ENCODE measurements at regions not wholly inside any gene's neighbourhood (a gene's known extent, or its start where the extent isn't known, plus 50 kb on each side); places are given as distances from the start of the nearest gene placed in this dataset.

GRCh38 chr16:9238346-9238745 lies 146.9 kb downstream of the HAPSTR1 start:
- 86 to 100% methylated on average over 1 of the region's 1 CpG for WGBS, 2 experiments
- no peak overlapping the region for H3K4me3 ChIP-seq (ENCODE audit: insufficient read depth, low read depth, low read length)
- no peaks in the 10 kb centered on the region for H3K27me3 ChIP-seq (ENCODE audit: control insufficient read depth, insufficient read depth, low read length, poor library complexity, severe bottlenecking)
- no peaks in the 10 kb centered on the region for H3K36me3 ChIP-seq (ENCODE audit: control insufficient read depth, insufficient read depth, low read length)
- no peaks in the 10 kb centered on the region for H3K9me3 ChIP-seq (ENCODE audit: control insufficient read depth, low read length)
- no peak overlapping the region for H3K27ac ChIP-seq (ENCODE audit: insufficient read depth, low read depth, low read length, poor library complexity, severe bottlenecking)
- no peaks in the 10 kb centered on the region for H3K4me1 ChIP-seq (ENCODE audit: control insufficient read depth, insufficient read depth, low read length)

GRCh38 chr16:9241177-9241576 lies 149.7 kb downstream of the HAPSTR1 start:
- Histone ChIP-seq H3K4me3 (ENCODE audit: insufficient read depth, low read depth, low read length) (no peak overlapping the region), H3K4me1 (ENCODE audit: control insufficient read depth, insufficient read depth, low read length) (no peaks in the 10 kb centered on the region), H3K36me3 (ENCODE audit: control insufficient read depth, insufficient read depth, low read length) (no peaks in the 10 kb centered on the region), H3K9me3 (ENCODE audit: control insufficient read depth, low read length) (no peaks in the 10 kb centered on the region), H3K27ac (ENCODE audit: insufficient read depth, low read depth, low read length, poor library complexity, severe bottlenecking) (no peak overlapping the region), H3K27me3 (ENCODE audit: control insufficient read depth, insufficient read depth, low read length, poor library complexity, severe bottlenecking) (no peaks in the 10 kb centered on the region)

GRCh38 chr16:9248162-9248561 lies 156.7 kb downstream of the HAPSTR1 start:
- no peak overlapping the region for H3K27ac ChIP-seq (ENCODE audit: insufficient read depth, low read depth, low read length, poor library complexity, severe bottlenecking)
- no peaks in the 10 kb centered on the region for H3K36me3 ChIP-seq (ENCODE audit: control insufficient read depth, insufficient read depth, low read length)
- no peak overlapping the region for H3K4me3 ChIP-seq (ENCODE audit: insufficient read depth, low read depth, low read length)
- no peaks in the 10 kb centered on the region for H3K4me1 ChIP-seq (ENCODE audit: control insufficient read depth, insufficient read depth, low read length)
- no peaks in the 10 kb centered on the region for H3K9me3 ChIP-seq (ENCODE audit: control insufficient read depth, low read length)
- 19 to 49% methylated on average over 1 to 2 of the region's 2 CpGs for WGBS, 2 experiments
- H3K27me3 ChIP-seq (ENCODE audit: control insufficient read depth, insufficient read depth, low read length, poor library complexity, severe bottlenecking): no peaks in the 10 kb centered on the region

- 97 to 100% methylated on average over 3 to 4 of the region's 4 CpGs for WGBS, 2 experiments
- Histone ChIP-seq H3K4me1 (ENCODE audit: control insufficient read depth, insufficient read depth, low read length) (no peaks in the 10 kb centered on the region), H3K4me3 (ENCODE audit: insufficient read depth, low read depth, low read length) (no peak overlapping the region), H3K36me3 (ENCODE audit: control insufficient read depth, insufficient read depth, low read length) (no peaks in the 10 kb centered on the region), H3K9me3 (ENCODE audit: control insufficient read depth, low read length) (peaks cover under 1% of the 10 kb centered on the region), H3K27me3 (ENCODE audit: control insufficient read depth, insufficient read depth, low read length, poor library complexity, severe bottlenecking) (no peaks in the 10 kb centered on the region), H3K27ac (ENCODE audit: insufficient read depth, low read depth, low read length, poor library complexity, severe bottlenecking) (no peak overlapping the region)
Measured at GRCh38 chr16:9249534-9249933, 158.1 kb downstream of the HAPSTR1 start.

- 86 to 91% methylated on average over 6 of the region's 6 CpGs for WGBS, 2 experiments
- Histone ChIP-seq H3K4me1 (ENCODE audit: control insufficient read depth, insufficient read depth, low read length) (no peaks in the 10 kb centered on the region), H3K4me3 (ENCODE audit: insufficient read depth, low read depth, low read length) (no peak overlapping the region), H3K27me3 (ENCODE audit: control insufficient read depth, insufficient read depth, low read length, poor library complexity, severe bottlenecking) (no peaks in the 10 kb centered on the region), H3K27ac (ENCODE audit: insufficient read depth, low read depth, low read length, poor library complexity, severe bottlenecking) (no peak overlapping the region), H3K36me3 (ENCODE audit: control insufficient read depth, insufficient read depth, low read length) (no peaks in the 10 kb centered on the region), H3K9me3 (ENCODE audit: control insufficient read depth, low read length) (peaks cover 3% of the 10 kb centered on the region)
Measured at GRCh38 chr16:9251026-9251425, 159.6 kb downstream of the HAPSTR1 start.

GRCh38 chr16:9254863-9255262 lies 163.4 kb downstream of the HAPSTR1 start:
- no peak overlapping the region for H3K4me3 ChIP-seq (ENCODE audit: insufficient read depth, low read depth, low read length)
- no peaks in the 10 kb centered on the region for H3K4me1 ChIP-seq (ENCODE audit: control insufficient read depth, insufficient read depth, low read length)
- H3K27ac ChIP-seq (ENCODE audit: insufficient read depth, low read depth, low read length, poor library complexity, severe bottlenecking): no peak overlapping the region
- WGBS, 2 experiments: 50 to 56% methylated on average over 1 of the region's 1 CpG
- H3K27me3 ChIP-seq (ENCODE audit: control insufficient read depth, insufficient read depth, low read length, poor library complexity, severe bottlenecking): no peaks in the 10 kb centered on the region
- H3K9me3 ChIP-seq (ENCODE audit: control insufficient read depth, low read length): peaks cover 3% of the 10 kb centered on the region
- H3K36me3 ChIP-seq (ENCODE audit: control insufficient read depth, insufficient read depth, low read length): no peaks in the 10 kb centered on the region

- Histone ChIP-seq H3K27me3 (ENCODE audit: control insufficient read depth, insufficient read depth, low read length, poor library complexity, severe bottlenecking) (no peaks in the 10 kb centered on the region), H3K4me1 (ENCODE audit: control insufficient read depth, insufficient read depth, low read length) (no peaks in the 10 kb centered on the region)
- WGBS, 2 experiments: 31 to 34% methylated on average over 6 of the region's 6 CpGs
Measured at GRCh38 chr16:9256196-9256595, 164.8 kb downstream of the HAPSTR1 start.

GRCh38 chr16:9257843-9258242 lies 166.4 kb downstream of the HAPSTR1 start:
- Histone ChIP-seq H3K9me3 (ENCODE audit: control insufficient read depth, low read length) (peaks cover 3% of the 10 kb centered on the region), H3K4me3 (ENCODE audit: insufficient read depth, low read depth, low read length) (no peak overlapping the region), H3K27ac (ENCODE audit: insufficient read depth, low read depth, low read length, poor library complexity, severe bottlenecking) (no peak overlapping the region), H3K27me3 (ENCODE audit: control insufficient read depth, insufficient read depth, low read length, poor library complexity, severe bottlenecking) (no peaks in the 10 kb centered on the region), H3K36me3 (ENCODE audit: control insufficient read depth, insufficient read depth, low read length) (no peaks in the 10 kb centered on the region), H3K4me1 (ENCODE audit: control insufficient read depth, insufficient read depth, low read length) (no peaks in the 10 kb centered on the region)
- 93% methylated on average over 1 of the region's 1 CpG for WGBS, 2 experiments

More at GRCh38 chr16:9256196-9256595, 164.8 kb downstream of the HAPSTR1 start:
- Histone ChIP-seq H3K27ac (ENCODE audit: insufficient read depth, low read depth, low read length, poor library complexity, severe bottlenecking) (no peak overlapping the region), H3K9me3 (ENCODE audit: control insufficient read depth, low read length) (peaks cover 3% of the 10 kb centered on the region), H3K4me3 (ENCODE audit: insufficient read depth, low read depth, low read length) (no peak overlapping the region), H3K36me3 (ENCODE audit: control insufficient read depth, insufficient read depth, low read length) (no peaks in the 10 kb centered on the region)

- Histone ChIP-seq H3K36me3 (ENCODE audit: control insufficient read depth, insufficient read depth, low read length) (no peaks in the 10 kb centered on the region), H3K9me3 (ENCODE audit: control insufficient read depth, low read length) (peaks cover 3% of the 10 kb centered on the region), H3K4me3 (ENCODE audit: insufficient read depth, low read depth, low read length) (no peak overlapping the region), H3K27ac (ENCODE audit: insufficient read depth, low read depth, low read length, poor library complexity, severe bottlenecking) (no peak overlapping the region), H3K27me3 (ENCODE audit: control insufficient read depth, insufficient read depth, low read length, poor library complexity, severe bottlenecking) (no peaks in the 10 kb centered on the region), H3K4me1 (ENCODE audit: control insufficient read depth, insufficient read depth, low read length) (no peaks in the 10 kb centered on the region)
- 56 to 58% methylated on average over 14 of the region's 14 CpGs for WGBS, 2 experiments
Measured at GRCh38 chr16:9258423-9259051, 167.1 kb downstream of the HAPSTR1 start.

- no peak overlapping the region for H3K4me3 ChIP-seq (ENCODE audit: insufficient read depth, low read depth, low read length)
- H3K9me3 ChIP-seq (ENCODE audit: control insufficient read depth, low read length): no peaks in the 10 kb centered on the region
- no peaks in the 10 kb centered on the region for H3K36me3 ChIP-seq (ENCODE audit: control insufficient read depth, insufficient read depth, low read length)
- 94 to 95% methylated on average over 7 of the region's 7 CpGs for WGBS, 2 experiments
- H3K27me3 ChIP-seq (ENCODE audit: control insufficient read depth, insufficient read depth, low read length, poor library complexity, severe bottlenecking): no peaks in the 10 kb centered on the region
- no peaks in the 10 kb centered on the region for H3K4me1 ChIP-seq (ENCODE audit: control insufficient read depth, insufficient read depth, low read length)
- no peak overlapping the region for H3K27ac ChIP-seq (ENCODE audit: insufficient read depth, low read depth, low read length, poor library complexity, severe bottlenecking)
Measured at GRCh38 chr16:9259914-9260608, 168.6 kb downstream of the HAPSTR1 start.

Data from ectodermal cell (in vitro differentiated cells).